Gastroesophageal sphincter (tissue), 3 donors: ENCODE measurements at regions not wholly inside any gene's neighbourhood (a gene's known extent, or its start where the extent isn't known, plus 50 kb on each side); places are given as distances from the start of the nearest gene placed in this dataset.

Experiments used
- CTCF ChIP-seq, 4 experiments: fragments of 200-600 bp in 2 of 4; fragments of 450-650 bp in 2 of 4; sonication (generic) in 1 of 4; IDR thresholded peaks; one replicate each; pipeline ENCODE4 v1.5.1; 2017 to 2019; ENCODE audit warnings: antibody characterized with exemption in 4 of 4, mild to moderate bottlenecking in 2 of 4, moderate library complexity in 2 of 4
- POLR2A ChIP-seq, 2 donors: fragments of 450-650 bp; IDR thresholded peaks; one replicate each; pipeline ENCODE4 v1.6.1; 2017; ENCODE audit warnings: antibody characterized with exemption in 2 of 2, mild to moderate bottlenecking in 2 of 2, moderate library complexity in 1 of 2

- TF ChIP-seq CTCF (IDR thresholded peaks at IDR 0.05) (no peak), POLR2A (IDR thresholded peaks at IDR 0.05) (no peak)
These were observed 155.4 kb upstream of the GOT2 start for GRCh38 chr16:58889516-58889915.
